Uterus (tissue), 2 donors: ENCODE measurements at regions not wholly inside any gene's neighbourhood (a gene's known extent, or its start where the extent isn't known, plus 50 kb on each side); places are given as distances from the start of the nearest gene placed in this dataset.

Source experiments
- POLR2A ChIP-seq, 2 donors: fragments of 450-650 bp; IDR thresholded peaks; one replicate each; pipeline ENCODE4 v1.6.1; 2016; ENCODE audit warnings: antibody characterized with exemption in 2 of 2, mild to moderate bottlenecking in 1 of 2, moderate library complexity in 1 of 2
- TF ChIP-seq, protein P1 (sequence below), 4 experiments: fragments of 200-600 bp in 2 of 4; fragments of 450-650 bp in 2 of 4; sonication (generic) in 2 of 4; IDR thresholded peaks; one replicate each; pipeline ENCODE4 v1.5.1; 2016 to 2019; ENCODE audit warnings: antibody characterized with exemption in 4 of 4, mild to moderate bottlenecking in 2 of 4, moderate library complexity in 1 of 4

DNA sequence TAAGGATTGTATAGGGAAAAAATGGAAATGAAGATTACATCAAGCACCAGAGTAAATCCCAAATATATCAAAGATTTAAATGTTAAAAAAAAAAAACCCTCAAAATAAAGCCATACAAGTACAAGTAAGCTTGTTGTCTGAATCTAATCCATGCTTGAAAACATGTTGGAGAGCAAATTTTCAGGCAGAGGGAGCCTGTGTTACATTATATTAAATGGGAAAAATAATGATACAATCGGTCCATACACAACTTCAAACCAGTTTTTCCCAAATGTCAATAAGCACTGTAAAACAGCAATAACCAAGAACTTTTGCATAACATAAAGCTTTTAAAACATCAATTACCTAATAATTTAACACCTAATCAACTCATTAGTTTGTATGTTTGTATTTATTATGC, 949.4 kb upstream of the ADGRL4 start:
- TF ChIP-seq, protein P1, sequence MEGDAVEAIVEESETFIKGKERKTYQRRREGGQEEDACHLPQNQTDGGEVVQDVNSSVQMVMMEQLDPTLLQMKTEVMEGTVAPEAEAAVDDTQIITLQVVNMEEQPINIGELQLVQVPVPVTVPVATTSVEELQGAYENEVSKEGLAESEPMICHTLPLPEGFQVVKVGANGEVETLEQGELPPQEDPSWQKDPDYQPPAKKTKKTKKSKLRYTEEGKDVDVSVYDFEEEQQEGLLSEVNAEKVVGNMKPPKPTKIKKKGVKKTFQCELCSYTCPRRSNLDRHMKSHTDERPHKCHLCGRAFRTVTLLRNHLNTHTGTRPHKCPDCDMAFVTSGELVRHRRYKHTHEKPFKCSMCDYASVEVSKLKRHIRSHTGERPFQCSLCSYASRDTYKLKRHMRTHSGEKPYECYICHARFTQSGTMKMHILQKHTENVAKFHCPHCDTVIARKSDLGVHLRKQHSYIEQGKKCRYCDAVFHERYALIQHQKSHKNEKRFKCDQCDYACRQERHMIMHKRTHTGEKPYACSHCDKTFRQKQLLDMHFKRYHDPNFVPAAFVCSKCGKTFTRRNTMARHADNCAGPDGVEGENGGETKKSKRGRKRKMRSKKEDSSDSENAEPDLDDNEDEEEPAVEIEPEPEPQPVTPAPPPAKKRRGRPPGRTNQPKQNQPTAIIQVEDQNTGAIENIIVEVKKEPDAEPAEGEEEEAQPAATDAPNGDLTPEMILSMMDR (IDR thresholded peaks at IDR 0.05): no peak
- TF ChIP-seq POLR2A (IDR thresholded peaks at IDR 0.05): no peak
